GM23338 (cell line): ENCODE measurements at regions not wholly inside any gene's neighbourhood (a gene's known extent, or its start where the extent isn't known, plus 50 kb on each side); places are given as distances from the start of the nearest gene placed in this dataset.

Source experiments
- CREB1 ChIP-seq: fragments of 250-450 bp; sonication (Bioruptor Pico); IDR thresholded peaks from 2 replicates; pipeline ENCODE4 v1.5.0; 2020; ENCODE audit warnings: low read depth, mild to moderate bottlenecking, moderate library complexity
- CTCF ChIP-seq, 2 experiments: fragments of 200-600 bp in 1 of 2; sonication (generic) in 1 of 2; conservative IDR thresholded peaks; 2 replicates each; pipeline versions ENCODE4 v1.5.1 to v1.6.1; 2016 to 2017; ENCODE audit warnings: antibody characterized with exemption in 2 of 2, low read depth in 2 of 2, mild to moderate bottlenecking in 2 of 2, moderate library complexity in 1 of 2
- EZH2 ChIP-seq: fragments of 200-600 bp; sonication (generic); IDR thresholded peaks from one replicate; pipeline ENCODE4 v1.8.0; 2017; ENCODE audit warnings: antibody characterized with exemption, mild to moderate bottlenecking, low read depth; ENCODE audit not compliant: unreplicated experiment
- EZH2phosphoT487 ChIP-seq: fragments of 200-600 bp; sonication (generic); IDR thresholded peaks from one replicate; pipeline ENCODE4 v1.8.1; 2018; ENCODE audit warnings: antibody characterized with exemption; ENCODE audit not compliant: unreplicated experiment
- JUNB ChIP-seq: IDR thresholded peaks from one replicate; pipeline ENCODE4 v1.6.1; 2016; ENCODE audit warnings: antibody characterized with exemption; ENCODE audit not compliant: unreplicated experiment
- NANOG ChIP-seq: IDR thresholded peaks from 2 replicates; pipeline ENCODE4 v1.6.1; 2016; ENCODE audit warnings: antibody characterized with exemption, borderline replicate concordance
- POLR2AphosphoS5 ChIP-seq: IDR thresholded peaks from 2 replicates; pipeline ENCODE4 v1.6.1; 2016; ENCODE audit warnings: antibody characterized with exemption, low read depth
- REST ChIP-seq: IDR thresholded peaks from one replicate; pipeline ENCODE4 v1.6.1; 2018; ENCODE audit warnings: antibody characterized with exemption; ENCODE audit not compliant: unreplicated experiment
- STAT1 ChIP-seq: IDR thresholded peaks from one replicate; pipeline ENCODE4 v1.6.1; 2016; ENCODE audit warnings: antibody characterized with exemption; ENCODE audit not compliant: unreplicated experiment
- ZNF331 ChIP-seq: fragments of 250-450 bp; sonication (Bioruptor Pico); IDR thresholded peaks from 2 replicates; pipeline ENCODE4 v1.5.0; 2020; ENCODE audit warnings: low read depth, mild to moderate bottlenecking, moderate library complexity

DNA sequence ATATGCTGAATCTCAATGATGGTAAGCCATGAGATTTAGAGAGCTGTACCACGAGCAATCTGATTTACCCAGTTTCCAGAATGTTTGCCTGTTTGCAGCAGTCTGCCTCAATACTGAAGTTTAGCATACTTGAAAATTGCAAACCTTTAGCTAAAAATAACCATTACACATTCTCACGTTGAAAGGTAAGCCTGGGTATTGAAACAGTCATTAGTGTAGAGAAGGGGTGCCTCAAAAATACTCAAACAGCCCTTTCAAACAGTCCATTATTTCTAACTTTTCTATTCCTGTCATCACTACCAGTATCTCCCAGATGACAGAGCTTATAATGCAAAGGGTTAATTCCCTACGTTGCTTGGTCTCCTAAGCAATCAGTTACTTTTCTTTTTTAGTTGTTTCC lies 111.8 kb upstream of the MBNL1 start:
- TF ChIP-seq POLR2AphosphoS5 (no peak), CTCF (conservative IDR thresholded peaks at IDR 0.05; ENCODE audit: low read depth in 2 of 2) (no peak), EZH2phosphoT487 (no peak), EZH2 (no peak), NANOG (no peak), STAT1 (no peak), ZNF331 (CRISPR knock-in tag) (no peak), JUNB (no peak), REST (no peak), CREB1 (CRISPR knock-in tag) (no peak)
